ENCODE measurements at regions not wholly inside any gene's neighbourhood (a gene's known extent, or its start where the extent isn't known, plus 50 kb on each side); places are given as distances from the start of the nearest gene placed in this dataset.

DNA sequence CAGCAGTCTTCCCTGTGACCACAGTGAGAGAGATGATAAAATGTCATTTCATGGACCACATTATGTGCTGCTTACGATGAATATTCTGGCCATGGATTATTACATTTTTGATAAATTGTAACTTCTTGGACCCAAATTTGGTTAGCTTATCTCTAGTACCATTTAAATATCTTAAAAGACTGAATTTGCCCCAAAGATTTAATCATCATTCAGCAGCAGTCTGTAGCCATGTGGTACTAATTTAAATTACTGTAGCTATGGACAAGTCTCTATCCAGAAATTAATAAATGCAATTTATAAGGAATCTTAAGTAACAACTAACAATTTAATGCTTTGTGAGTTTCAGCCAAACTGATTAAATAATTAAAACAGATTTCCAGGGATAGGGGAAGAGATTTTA lies 644.9 kb upstream of the FANCL start:
- no peak for DNase-seq

- DNase-seq = no peak
Observed at GRCh38 chr2:58879834-58880233, 638.7 kb upstream of the FANCL start.

DNA sequence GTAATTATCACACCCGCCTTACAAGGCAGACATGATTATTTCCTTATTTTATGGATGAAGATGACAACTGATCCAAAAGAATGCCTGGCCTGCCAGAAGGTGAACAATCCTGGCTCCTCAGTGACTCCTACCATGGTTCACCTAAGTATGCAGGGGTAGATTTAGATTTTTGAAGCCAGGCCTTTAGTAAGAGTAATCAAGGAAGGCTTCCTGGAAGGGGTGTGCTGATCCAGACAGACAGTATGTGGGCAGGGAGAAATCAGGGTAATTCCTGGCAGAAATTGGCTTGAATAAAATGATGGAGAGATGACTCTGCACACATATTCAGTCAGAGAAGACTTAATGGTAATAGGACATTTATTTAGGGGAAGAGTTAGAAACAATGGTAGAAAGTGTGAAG lies 637.7 kb upstream of the FANCL start:
- DNase-seq = no peak

GRCh38 chr2:58876126-58876525 lies 635.0 kb upstream of the FANCL start:
- no peak for DNase-seq

DNA sequence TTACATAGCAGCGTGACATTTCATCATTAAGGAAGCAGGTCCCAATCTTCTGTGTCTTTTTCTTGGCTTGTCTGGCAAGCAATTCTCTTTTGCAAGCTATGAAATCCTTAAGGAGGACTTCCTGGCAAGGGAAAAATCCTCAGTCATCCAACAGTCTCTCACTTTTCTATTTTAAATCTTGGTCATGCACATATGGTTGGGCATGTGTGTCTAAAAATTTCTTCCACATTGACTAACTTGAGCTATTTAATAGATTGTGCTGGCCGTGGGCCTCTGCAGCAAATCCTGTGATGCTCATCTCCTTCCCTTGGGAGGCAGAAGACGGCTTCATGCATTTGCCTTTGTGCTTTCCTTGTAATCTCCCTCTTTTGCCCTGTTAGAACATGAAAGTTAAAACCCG lies 634.3 kb upstream of the FANCL start:
- DNase-seq = peak; percentile 34

DNA sequence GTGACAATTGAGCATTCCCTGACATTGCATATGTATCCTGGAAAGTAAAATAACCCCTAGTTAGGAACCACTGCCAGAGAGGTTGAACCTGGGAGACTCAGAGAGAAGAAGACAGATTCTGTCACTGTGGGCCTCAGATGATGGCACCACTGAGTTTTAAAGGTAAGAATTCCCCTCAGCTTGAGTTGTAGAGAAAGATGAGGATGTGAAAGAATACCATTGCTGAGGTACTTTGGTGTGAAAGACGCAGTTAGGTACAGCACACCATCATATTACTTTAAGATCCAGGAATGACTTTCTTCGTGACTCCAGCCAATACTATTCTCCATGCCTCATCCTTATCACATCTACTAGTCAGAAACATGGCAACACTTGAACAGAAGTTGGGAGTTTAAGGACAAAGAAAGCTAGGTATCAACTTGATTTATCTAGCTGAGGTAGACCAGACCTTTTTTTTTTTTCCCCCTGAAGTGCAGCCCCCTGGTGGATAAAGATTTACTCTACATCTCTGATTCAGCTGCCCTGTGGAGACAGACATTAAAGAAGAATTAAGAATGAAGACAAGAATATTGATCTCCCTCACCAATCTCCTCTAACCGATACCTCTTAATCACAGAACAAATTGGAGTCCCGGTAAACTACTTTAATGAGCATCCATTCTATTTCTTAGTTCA lies 630.5 kb upstream of the FANCL start:
- no peak for DNase-seq

- DNase-seq = no peak
Observed at GRCh38 chr2:58870704-58871103, 629.6 kb upstream of the FANCL start.

DNA sequence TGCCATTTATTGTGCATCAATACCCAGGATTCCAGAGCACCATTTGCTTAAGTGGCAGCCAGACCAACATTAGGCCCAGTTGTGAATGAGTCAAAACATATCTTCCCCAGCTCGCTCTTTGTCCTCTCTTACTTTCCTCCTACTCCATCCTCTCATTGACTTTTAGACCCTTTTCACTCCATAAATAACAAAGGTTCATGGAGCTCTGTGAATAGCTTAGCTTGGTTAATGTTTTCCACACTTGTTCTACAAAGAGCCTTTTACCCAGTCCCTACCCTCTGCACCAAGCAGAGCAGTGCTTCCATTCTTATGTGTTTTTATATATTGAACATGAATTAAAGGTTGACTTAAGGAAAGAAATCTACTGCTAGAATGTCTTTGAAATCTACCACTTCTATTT lies 625.8 kb upstream of the FANCL start:
- no peak for DNase-seq

DNA sequence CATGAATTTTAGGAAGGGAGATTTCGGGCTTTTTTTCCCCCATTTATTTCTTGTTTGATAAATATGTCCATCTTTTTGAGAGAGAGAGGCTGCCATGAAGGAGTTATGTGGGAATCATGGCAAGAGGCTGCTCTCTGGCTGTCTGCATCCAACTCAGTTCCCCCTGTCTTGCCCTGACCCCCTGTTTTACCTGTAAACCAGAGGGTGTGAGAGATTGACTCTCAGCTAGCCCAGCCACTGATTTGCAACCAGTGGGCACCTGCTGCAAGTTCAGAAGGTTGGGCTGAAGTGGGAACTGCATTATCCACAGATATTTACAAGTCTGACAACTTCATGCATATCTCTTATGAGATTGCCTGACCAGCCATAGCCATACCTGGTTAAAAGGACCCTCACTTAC lies 625.4 kb upstream of the FANCL start:
- DNase-seq = no peak

- no peak for DNase-seq
Observed at GRCh38 chr2:58866040-58866439, 624.9 kb upstream of the FANCL start.

DNA sequence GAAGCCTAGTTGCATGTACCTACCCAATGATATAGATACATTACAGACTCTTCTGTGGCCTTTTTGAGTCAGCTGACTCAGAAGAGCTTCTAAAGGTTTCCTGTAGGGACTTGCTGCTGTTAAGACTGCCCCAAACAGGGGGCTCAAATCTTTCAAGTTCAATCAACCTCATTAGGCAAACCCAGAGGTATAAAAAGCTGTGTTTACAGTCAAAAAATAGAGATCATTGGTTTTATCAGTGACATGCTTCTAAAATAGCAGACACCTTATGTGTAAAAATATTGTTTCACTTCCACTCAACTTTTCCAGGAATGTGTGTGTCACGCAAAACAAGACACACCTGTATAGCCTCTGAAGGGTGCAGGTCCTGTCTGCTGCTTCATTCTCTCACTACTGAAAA lies 624.3 kb upstream of the FANCL start:
- no peak for DNase-seq

DNA sequence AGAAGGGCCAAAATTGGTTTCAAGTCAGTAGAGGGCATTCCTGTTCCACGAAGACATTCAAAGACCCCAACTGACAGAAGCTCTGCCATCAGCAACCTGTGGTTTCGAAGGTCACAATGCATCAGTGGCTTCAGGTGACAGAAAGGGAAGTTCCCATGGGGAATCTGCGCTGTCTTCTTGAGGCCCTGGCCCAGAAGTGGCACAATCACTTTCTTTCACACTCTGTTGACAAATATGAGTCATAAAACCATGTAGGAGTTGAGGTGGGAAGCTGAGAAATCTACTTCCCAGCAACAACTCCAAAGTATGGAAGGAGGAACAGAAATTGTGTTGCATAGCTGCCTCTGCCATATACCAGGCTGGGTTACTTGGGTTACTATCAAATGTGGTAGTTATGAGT lies 621.1 kb upstream of the FANCL start:
- no peak for DNase-seq

DNA sequence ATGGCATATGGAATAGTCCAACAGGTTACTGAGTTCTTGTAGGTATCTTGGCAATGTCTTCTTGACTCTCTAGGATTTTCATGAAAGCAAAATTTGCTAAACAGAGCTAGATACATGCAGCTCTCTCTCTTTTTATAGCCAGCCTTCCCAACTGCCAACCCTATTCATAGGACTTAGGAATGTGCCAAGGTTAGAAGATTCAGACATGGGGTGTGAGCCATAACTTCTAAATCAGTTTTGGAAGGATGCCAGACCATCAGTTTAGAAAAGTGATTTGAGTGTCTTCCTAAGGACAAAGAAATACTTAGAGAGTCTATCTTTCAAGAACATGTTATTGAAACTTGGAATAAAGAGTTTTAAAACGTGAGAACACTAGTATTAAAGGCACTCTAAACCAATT lies 619.5 kb upstream of the FANCL start:
- DNase-seq = no peak

DNA sequence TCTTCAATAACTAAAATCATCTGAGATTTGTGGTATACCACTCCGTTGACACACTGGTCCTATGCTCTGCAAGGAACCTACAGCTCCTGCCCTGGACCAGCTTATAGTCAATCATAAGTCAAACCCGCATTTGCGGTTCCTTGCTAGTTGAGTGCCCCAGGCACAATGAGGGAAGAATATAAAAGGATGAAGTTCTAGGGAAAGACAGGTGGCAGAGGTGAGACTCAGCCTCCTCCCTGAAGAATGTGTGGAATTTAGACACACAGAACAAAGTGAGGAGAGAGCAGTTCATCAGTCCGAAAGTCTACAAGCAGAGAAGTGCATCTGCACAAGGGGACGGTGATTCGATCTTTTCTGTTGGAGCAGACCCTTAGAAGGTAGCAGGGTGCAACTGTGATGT lies 615.0 kb upstream of the FANCL start:
- DNase-seq = no peak

DNA sequence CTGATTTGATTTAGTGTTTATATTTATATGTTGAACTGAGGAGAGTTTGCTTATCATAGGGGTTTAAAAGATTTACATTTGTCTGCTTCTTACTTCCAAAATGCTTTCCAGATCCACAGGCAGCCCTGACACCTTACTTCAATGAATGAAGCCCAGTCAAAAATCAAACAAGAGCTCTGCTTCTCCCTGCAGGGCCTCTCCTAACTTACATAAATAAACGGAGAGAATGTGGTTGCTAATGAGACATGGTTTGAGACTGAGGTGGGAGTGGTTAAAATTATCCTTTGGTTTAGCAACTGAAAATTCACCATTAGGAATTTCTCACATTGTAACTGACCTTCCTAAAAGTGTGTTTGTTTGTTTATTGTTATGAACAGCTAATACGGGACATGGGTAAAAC lies 612.3 kb upstream of the FANCL start:
- no peak for DNase-seq

DNA sequence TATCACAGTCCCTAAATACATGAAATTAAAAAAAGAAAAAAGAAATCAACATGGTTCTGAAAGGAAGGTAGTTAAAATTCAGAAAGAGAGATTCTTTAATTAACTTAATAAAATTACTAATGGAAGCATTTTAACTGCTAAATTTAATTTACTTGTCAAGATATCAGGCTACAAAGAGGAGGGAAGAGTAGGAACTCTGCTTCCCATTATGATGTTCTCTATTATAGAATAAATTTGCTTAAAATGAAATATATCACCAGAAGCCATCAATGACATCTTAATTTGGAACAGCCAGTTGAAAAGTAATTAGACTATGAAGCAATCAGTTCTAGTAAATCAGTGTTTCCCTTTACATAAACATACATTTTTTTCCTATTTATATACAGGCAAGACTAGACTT lies 611.8 kb upstream of the FANCL start:
- DNase-seq = no peak

GRCh38 chr2:58852243-58852642 lies 611.1 kb upstream of the FANCL start:
- no peak for DNase-seq

DNA sequence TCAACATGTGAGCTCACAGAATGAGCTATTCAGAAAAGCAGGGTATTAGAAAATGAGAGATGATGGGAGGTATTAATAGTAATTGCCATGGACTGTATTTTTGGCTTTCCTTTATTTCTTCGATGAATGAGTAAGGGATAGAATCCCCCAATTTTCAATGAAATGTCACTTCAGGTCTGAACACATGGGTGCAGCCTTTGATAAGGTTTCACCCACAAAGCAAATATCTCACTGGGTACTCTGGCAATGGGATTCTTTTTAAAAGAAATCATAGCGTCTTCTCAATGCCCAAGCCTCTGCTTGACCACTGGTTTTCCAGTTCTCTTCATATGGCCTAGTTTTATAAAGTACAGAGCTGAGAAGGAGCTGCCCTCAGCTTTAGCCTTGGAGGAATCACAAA lies 610.5 kb upstream of the FANCL start:
- no peak for DNase-seq

DNA sequence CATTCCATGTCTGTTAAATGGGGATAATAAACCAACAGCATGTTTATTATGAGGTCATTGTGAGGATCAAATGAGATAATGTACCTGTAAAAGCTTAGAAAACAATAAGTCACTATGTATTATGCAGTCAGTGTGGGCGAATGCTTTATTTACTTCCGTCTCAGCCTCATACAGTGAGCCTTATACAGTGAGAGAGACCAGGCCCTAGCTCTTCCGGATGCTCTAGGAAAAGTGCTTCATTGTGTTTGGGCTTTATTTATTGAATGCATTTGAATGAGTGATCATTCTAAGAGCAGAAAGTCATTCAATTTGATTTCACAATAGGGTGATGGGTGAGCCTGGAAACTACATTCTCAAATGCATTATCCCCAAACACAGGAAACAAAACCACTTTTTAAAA lies 603.9 kb upstream of the FANCL start:
- no peak for DNase-seq

- DNase-seq = no peak
Observed at GRCh38 chr2:58842501-58843155, 601.5 kb upstream of the FANCL start.

- peak; percentile 52 for DNase-seq
Observed at GRCh38 chr2:58834404-58834803, 593.3 kb upstream of the FANCL start.

DNA sequence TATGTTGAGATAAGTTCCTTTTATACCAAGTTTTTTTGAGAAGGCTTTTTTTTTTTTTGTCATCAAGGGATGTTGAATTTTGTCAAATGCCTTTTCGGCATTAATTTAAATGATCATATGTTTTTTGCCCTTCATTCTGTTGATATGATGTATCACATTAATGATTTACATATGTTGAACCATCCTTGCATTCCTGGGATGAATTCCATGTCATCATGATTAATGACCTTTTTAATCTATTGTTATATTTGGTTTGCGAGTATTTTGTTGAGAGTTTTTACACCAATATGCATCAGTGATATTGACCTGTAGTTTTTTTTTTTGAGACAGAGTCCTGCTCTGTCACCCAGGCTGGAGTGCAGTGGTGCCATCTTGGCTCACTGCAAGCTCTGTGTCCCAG lies 585.7 kb upstream of the FANCL start:
- DNase-seq = no peak

- no peak for DNase-seq
Observed at GRCh38 chr2:58812771-58813344, 571.7 kb upstream of the FANCL start.

GRCh38 chr2:58805126-58805525 lies 564.0 kb upstream of the FANCL start:
- DNase-seq = no peak

GRCh38 chr2:58803192-58803591 lies 562.1 kb upstream of the FANCL start:
- DNase-seq = no peak

Measured in hindlimb muscle (tissue), 1 donor.